Astrocyte of the spinal cord (primary cell): ENCODE measurements at regions not wholly inside any gene's neighbourhood (a gene's known extent, or its start where the extent isn't known, plus 50 kb on each side); places are given as distances from the start of the nearest gene placed in this dataset.

ENCODE experiments used
- DNase-seq: peaks from one replicate; pipeline ENCODE4 v3.0.0; 2011; ENCODE audit warnings: low read depth, low spot score
- H3K4me3 ChIP-seq: 2 replicates; pipeline ENCODE4 v1.5.1; 2011; ENCODE audit warnings: low read depth, mild to moderate bottlenecking, low read length, moderate library complexity
- CTCF ChIP-seq: IDR thresholded peaks from 2 replicates; pipeline ENCODE4 v1.5.1; 2012; ENCODE audit warnings: low read depth, mild to moderate bottlenecking, low read length, inconsistent platforms
- in situ Hi-C: cut with HindIII; loops from 2 replicates; pipeline ENCODE4 v1.10.0; 2017; ENCODE audit warnings: low sequenced_read_pairs

- H3K4me3 ChIP-seq, result no peak overlapping the region
- no peak for DNase-seq
- no peak for TF ChIP-seq CTCF
- in situ Hi-C loops, result no loop called here
Measured at GRCh38 chr11:15861256-15861655, 495.1 kb downstream of the SOX6 start.

GRCh38 chr11:15863411-15863810, 492.9 kb downstream of the SOX6 start:
- no peak for DNase-seq
- in situ Hi-C loops, result no loop called here
- no peak overlapping the region for H3K4me3 ChIP-seq
- no peak for TF ChIP-seq CTCF

GRCh38 chr11:15864026-15864805, 492.1 kb downstream of the SOX6 start:
- H3K4me3 ChIP-seq, result no peak overlapping the region
- no peak for TF ChIP-seq CTCF
- no peak for DNase-seq
- in situ Hi-C loops, result no loop called here

GRCh38 chr11:15865212-15865987, 490.9 kb downstream of the SOX6 start:
- H3K4me3 ChIP-seq, result no peak overlapping the region
- no peak for DNase-seq
- in situ Hi-C loops, result no loop called here
- no peak for TF ChIP-seq CTCF

GRCh38 chr11:15867871-15868270, 488.5 kb downstream of the SOX6 start:
- TF ChIP-seq CTCF, result no peak
- no peak for DNase-seq
- in situ Hi-C loops, result no loop called here
- H3K4me3 ChIP-seq, result no peak overlapping the region

GRCh38 chr11:15870911-15871310, 485.4 kb downstream of the SOX6 start:
- TF ChIP-seq CTCF, result no peak
- in situ Hi-C loops, result no loop called here
- no peak overlapping the region for H3K4me3 ChIP-seq
- no peak for DNase-seq
